ENCODE measurements at regions not wholly inside any gene's neighbourhood (a gene's known extent, or its start where the extent isn't known, plus 50 kb on each side); places are given as distances from the start of the nearest gene placed in this dataset.

DNA sequence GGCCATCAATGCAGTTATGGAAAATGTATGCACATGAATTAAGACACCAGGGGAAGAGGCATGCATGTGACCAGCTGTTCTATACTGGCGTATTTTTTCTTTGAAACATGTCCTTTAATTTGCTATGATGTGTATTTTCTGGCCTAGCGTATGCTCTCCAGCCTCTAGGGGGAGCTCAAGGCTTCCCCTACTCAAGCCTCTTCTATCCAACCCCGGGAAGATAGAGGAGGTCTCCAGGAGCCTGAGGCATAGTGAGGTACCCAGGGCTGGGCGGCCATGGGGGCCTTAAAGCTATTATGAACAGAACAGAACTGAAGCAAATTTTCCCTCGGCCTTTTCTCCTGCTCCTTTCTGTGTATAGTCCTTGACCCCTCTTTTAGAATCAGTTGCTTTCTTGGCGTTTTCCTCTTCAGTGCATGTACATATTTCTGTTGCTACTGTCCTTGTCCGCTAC is 528.9 kb downstream of the MAFB start:
- no peak overlapping the region for H3K4me3 ChIP-seq (ENCODE audit: low read depth, low read length)
- peak; percentile 78 for TF ChIP-seq CTCF (conservative IDR thresholded peaks at IDR 0.05; ENCODE audit: low read depth, low read length)
- DNase-seq (ENCODE audit: low read depth): no peak

DNA sequence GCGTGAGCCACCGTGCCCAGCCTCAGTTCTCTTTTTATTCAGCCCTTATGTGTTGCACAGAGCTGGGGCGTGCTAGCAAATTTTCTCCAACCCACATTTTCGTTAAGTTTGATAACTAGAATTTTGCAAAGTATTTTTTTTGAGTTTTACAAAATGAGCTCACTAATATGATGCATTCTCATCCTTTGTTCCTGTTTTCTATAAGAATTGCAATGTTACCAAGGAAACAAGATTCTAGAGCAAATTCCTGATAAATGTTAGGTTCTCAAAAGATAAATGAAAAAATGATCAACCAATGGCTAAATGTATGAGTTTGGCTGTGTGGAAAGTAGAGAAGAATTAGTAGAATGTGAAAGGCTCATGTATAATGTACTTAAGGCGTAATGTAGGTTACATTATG is 529.8 kb downstream of the MAFB start:
- DNase-seq (ENCODE audit: low read depth): no peak
- TF ChIP-seq CTCF (conservative IDR thresholded peaks at IDR 0.05; ENCODE audit: low read depth, low read length): no peak
- no peak overlapping the region for H3K4me3 ChIP-seq (ENCODE audit: low read depth, low read length)

- no peak for TF ChIP-seq CTCF (conservative IDR thresholded peaks at IDR 0.05; ENCODE audit: low read depth, low read length)
- no peak overlapping the region for H3K4me3 ChIP-seq (ENCODE audit: low read depth, low read length)
- no peak for DNase-seq (ENCODE audit: low read depth)
These were observed 532.3 kb downstream of the MAFB start for GRCh38 chr20:40156600-40157317.

DNA sequence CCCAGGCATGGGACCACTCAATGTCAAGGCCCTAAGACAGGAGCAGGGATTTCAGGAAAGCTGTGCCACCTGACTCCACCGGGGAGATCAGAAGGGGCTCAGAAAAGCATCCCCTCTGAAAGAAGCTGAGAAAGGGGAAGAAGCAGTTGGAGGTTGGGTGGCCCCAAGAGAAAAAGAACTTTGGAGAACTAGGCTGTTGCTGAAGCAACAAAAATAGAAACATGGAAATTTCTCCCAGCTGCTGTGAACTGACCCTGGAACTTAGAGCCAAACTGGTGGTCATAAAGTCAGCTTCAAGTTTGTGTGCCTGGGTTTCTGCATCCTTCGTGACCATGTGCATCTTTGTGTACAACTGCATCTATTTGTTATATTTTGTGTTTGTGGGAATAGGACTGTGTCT is 534.5 kb downstream of the MAFB start:
- no peak for DNase-seq (ENCODE audit: low read depth)
- no peak for TF ChIP-seq CTCF (conservative IDR thresholded peaks at IDR 0.05; ENCODE audit: low read depth, low read length)
- H3K4me3 ChIP-seq (ENCODE audit: low read depth, low read length): no peak overlapping the region

- no peak for TF ChIP-seq CTCF (conservative IDR thresholded peaks at IDR 0.05; ENCODE audit: low read depth, low read length)
- no peak for DNase-seq (ENCODE audit: low read depth)
- no peak overlapping the region for H3K4me3 ChIP-seq (ENCODE audit: low read depth, low read length)
These were observed 540.1 kb downstream of the MAFB start for GRCh38 chr20:40148886-40149285.

DNA sequence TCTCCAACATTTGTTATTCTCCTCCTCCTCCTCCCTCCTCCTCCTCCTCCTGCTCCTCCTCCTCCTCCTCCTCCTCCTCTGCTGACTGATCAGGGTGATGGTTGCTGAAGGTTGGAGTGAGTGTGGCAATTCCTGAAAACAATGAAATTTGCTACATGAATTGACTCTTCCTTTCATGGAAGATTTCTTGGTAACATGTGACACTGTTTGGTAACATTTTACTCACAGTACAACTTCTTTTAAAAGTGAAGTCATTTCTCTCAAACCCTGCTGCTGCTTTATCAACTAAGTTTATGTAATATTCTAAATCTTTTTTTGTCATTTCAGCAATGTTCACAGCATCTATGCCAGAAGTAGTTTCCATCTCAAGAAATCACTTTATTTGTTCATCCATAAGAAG is 543.0 kb downstream of the MAFB start:
- no peak for TF ChIP-seq CTCF (conservative IDR thresholded peaks at IDR 0.05; ENCODE audit: low read depth, low read length)
- DNase-seq (ENCODE audit: low read depth): no peak

DNA sequence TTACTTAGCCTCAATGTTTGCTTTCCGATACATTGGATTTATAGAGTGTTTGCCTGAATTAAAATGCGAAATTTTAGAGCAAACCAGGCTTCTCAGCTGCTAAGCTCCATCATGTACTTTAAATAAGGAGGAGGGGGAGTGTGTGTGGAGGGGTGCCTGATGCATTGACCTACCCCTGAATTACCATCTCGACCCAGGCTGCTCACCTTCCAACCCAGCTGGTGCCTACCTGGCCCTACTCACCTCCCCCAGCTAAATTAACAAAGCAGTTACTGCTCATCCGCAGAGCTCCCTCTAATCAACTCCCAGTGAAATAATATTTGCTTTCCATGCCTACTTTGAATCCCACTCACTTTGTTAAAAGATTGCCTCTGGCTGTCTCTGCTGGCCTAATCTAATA is 544.5 kb downstream of the MAFB start:
- no peak for TF ChIP-seq CTCF (conservative IDR thresholded peaks at IDR 0.05; ENCODE audit: low read depth, low read length)
- no peak for DNase-seq (ENCODE audit: low read depth)
- no peak overlapping the region for H3K4me3 ChIP-seq (ENCODE audit: low read depth, low read length)

More for the DNA sequence above, 543.0 kb downstream of the MAFB start:
- no peak overlapping the region for H3K4me3 ChIP-seq (ENCODE audit: low read depth, low read length)

All from epithelial cell of proximal tubule (primary cell).